ENCODE measurements at regions not wholly inside any gene's neighbourhood (a gene's known extent, or its start where the extent isn't known, plus 50 kb on each side); places are given as distances from the start of the nearest gene placed in this dataset.

GRCh38 chr1:193580419-193580818, 394.0 kb upstream of the B3GALT2 start:
- no peak for TF ChIP-seq CTCF (IDR thresholded peaks at IDR 0.05; ENCODE audit: extremely low read depth in 1 of 2, insufficient read depth in 1 of 2, low read depth in 1 of 2, low read length in 2 of 2)
- no peak for TF ChIP-seq POLR2A (IDR thresholded peaks at IDR 0.05; ENCODE audit: low read depth, low read length)
- TF ChIP-seq EZH2 (IDR thresholded peaks at IDR 0.05; ENCODE audit: borderline replicate concordance, low read depth, low read length, severe bottlenecking) = no peak
- no peak for TF ChIP-seq POLR2AphosphoS5 (IDR thresholded peaks at IDR 0.05; ENCODE audit: insufficient read depth, low read depth, low read length)
